SK-N-SH (cell line): ENCODE measurements at regions not wholly inside any gene's neighbourhood (a gene's known extent, or its start where the extent isn't known, plus 50 kb on each side); places are given as distances from the start of the nearest gene placed in this dataset.

Source experiments
- CTCF ChIA-PET: fragments of 300-600, 350-600 bp; formaldehyde crosslinking; extraction: SDS; loops from one replicate; lab custom pipeline; 2021; lab: Yijun Ruan, JAX
- POLR2A ChIA-PET: fragments of 350-600 bp; sonication (Branson Sonifier 250); formaldehyde crosslinking; extraction: SDS; loops from one replicate; lab custom pipeline; 2020; ENCODE audit warnings: antibody characterized with exemption, inconsistent platforms; lab: Yijun Ruan, JAX
- DNase-seq: peaks from one replicate; pipeline ENCODE4 v3.0.0; 2012
- H2AFZ ChIP-seq: fragments of 200-600 bp; sonication (generic); 2 replicates; pipeline ENCODE4 v1.8.1; 2016; ENCODE audit warnings: antibody characterized with exemption, mild to moderate bottlenecking, low read depth
- H3F3A ChIP-seq: fragments of 200-600 bp; sonication (generic); replicated peaks from 2 replicates; pipeline ENCODE3; 2016; ENCODE audit warnings: antibody characterized with exemption, mild to moderate bottlenecking; ENCODE audit not compliant: insufficient read depth
- H3K27ac ChIP-seq, 2 experiments: fragments of 200-500 bp in 1 of 2; fragments of 200-600 bp in 1 of 2; sonication (Bioruptor generic) in 1 of 2; sonication (generic), shearing (Covaris generic) in 1 of 2; 2 replicates each; pipeline versions ENCODE4 v1.5.1 to v1.6.1; 2014 to 2016; ENCODE audit warnings: low read depth in 2 of 2, inconsistent platforms in 1 of 2, low read length in 1 of 2, mild to moderate bottlenecking in 1 of 2, mixed read lengths in 1 of 2
- H3K27me3 ChIP-seq: fragments of 200-600 bp; sonication (generic), shearing (Covaris generic); 2 replicates; pipeline ENCODE4 v1.6.1; 2016; ENCODE audit warnings: mixed run types; ENCODE audit not compliant: insufficient read depth
- H3K36me3 ChIP-seq, 2 experiments: fragments of 200-500 bp in 1 of 2; fragments of 200-600 bp in 1 of 2; sonication (Bioruptor generic) in 1 of 2; sonication (generic) in 1 of 2; replicated peaks in 1 of 2; 2 replicates each; pipeline versions ENCODE3 to v1.5.1; 2014 to 2016; ENCODE audit warnings: low read length in 1 of 2, mild to moderate bottlenecking in 1 of 2; ENCODE audit not compliant: insufficient read depth in 2 of 2, control insufficient read depth in 1 of 2
- H3K4me1 ChIP-seq, 2 experiments: fragments of 200-500 bp in 1 of 2; fragments of 200-600 bp in 1 of 2; sonication (Bioruptor generic) in 1 of 2; sonication (generic), shearing (Covaris generic) in 1 of 2; 2 replicates each; pipeline versions ENCODE4 v1.5.1 to v1.6.1; 2014 to 2016; ENCODE audit warnings: low read depth in 1 of 2, low read length in 1 of 2, mixed run types in 1 of 2; ENCODE audit not compliant: insufficient read depth in 2 of 2, control insufficient read depth in 1 of 2
- H3K4me2 ChIP-seq: fragments of 200-600 bp; sonication (generic), shearing (Covaris generic); 2 replicates; pipeline ENCODE4 v1.6.1; 2017; ENCODE audit warnings: mixed run types
- H3K4me3 ChIP-seq, 2 experiments: fragments of 200-500 bp in 1 of 2; fragments of 200-600 bp in 1 of 2; sonication (Bioruptor generic) in 1 of 2; sonication (generic), shearing (Covaris generic) in 1 of 2; 2 replicates each; pipeline versions ENCODE4 v1.5.1 to v1.8.1; 2014 to 2016; ENCODE audit warnings: low read depth in 2 of 2, inconsistent platforms in 1 of 2, low read length in 1 of 2, mild to moderate bottlenecking in 1 of 2, mixed read lengths in 1 of 2, moderate library complexity in 1 of 2
- H3K79me2 ChIP-seq: fragments of 200-600 bp; sonication (generic); 2 replicates; pipeline ENCODE4 v1.8.1; 2017; ENCODE audit warnings: mild to moderate bottlenecking; ENCODE audit not compliant: insufficient read depth
- H3K9ac ChIP-seq: fragments of 200-600 bp; sonication (generic); 2 replicates; pipeline ENCODE4 v1.6.1; 2017; ENCODE audit warnings: mixed run types
- H3K9me2 ChIP-seq: fragments of 200-600 bp; sonication (generic); 2 replicates; pipeline ENCODE4 v1.6.1; 2017; ENCODE audit warnings: mixed run types
- H3K9me3 ChIP-seq: fragments of 200-600 bp; sonication (generic); 2 replicates; pipeline ENCODE4 v1.6.1; 2017; ENCODE audit warnings: mixed run types, mild to moderate bottlenecking, moderate library complexity
- H4K20me1 ChIP-seq: fragments of 200-600 bp; sonication (generic); 2 replicates; pipeline ENCODE4 v1.6.1; 2017; ENCODE audit warnings: mild to moderate bottlenecking, mixed run types; ENCODE audit not compliant: insufficient read depth
- ELF1 ChIP-seq: IDR thresholded peaks from 2 replicates; pipeline ENCODE4 v1.4.0; 2012
- EZH2phosphoT487 ChIP-seq: fragments of 200-600 bp; sonication (generic); IDR thresholded peaks from 2 replicates; pipeline ENCODE4 v1.6.1; 2017; ENCODE audit warnings: low read depth, mixed run types, mild to moderate bottlenecking, antibody characterized with exemption, moderate library complexity, borderline replicate concordance
- FOXJ3 ChIP-seq: sonication (generic); formaldehyde crosslinking; IDR thresholded peaks from 2 replicates; pipeline ENCODE4 v1.5.1; 2020; ENCODE audit warnings: mild to moderate bottlenecking, missing genetic modification reagents
- FOXM1 ChIP-seq: IDR thresholded peaks from 2 replicates; pipeline ENCODE4 v1.4.0; 2012; ENCODE audit warnings: low read depth, mild to moderate bottlenecking
- GABPA ChIP-seq: IDR thresholded peaks from 2 replicates; pipeline ENCODE4 v1.4.0; 2012; ENCODE audit warnings: low read depth, mild to moderate bottlenecking
- GATA2 ChIP-seq: sonication (generic); formaldehyde crosslinking; IDR thresholded peaks from 2 replicates; pipeline ENCODE4 v1.5.0; 2020; ENCODE audit warnings: mild to moderate bottlenecking, missing genetic modification reagents
- IRF3 ChIP-seq: fragments of 150-350 bp; IDR thresholded peaks from 2 replicates; pipeline ENCODE4 v1.6.1; 2016; ENCODE audit warnings: mild to moderate bottlenecking, low read depth, low read length
- JUND ChIP-seq: IDR thresholded peaks from 2 replicates; pipeline ENCODE4 v1.4.0; 2012
- MAX ChIP-seq: IDR thresholded peaks from 2 replicates; pipeline ENCODE4 v1.4.0; 2012; ENCODE audit warnings: low read depth
- MEF2A ChIP-seq: IDR thresholded peaks from 2 replicates; pipeline ENCODE4 v1.4.0; 2012; ENCODE audit warnings: low read depth, borderline replicate concordance
- PBX3 ChIP-seq: IDR thresholded peaks from 2 replicates; pipeline ENCODE4; 2012
- RCOR1 ChIP-seq: fragments of 150-350 bp; IDR thresholded peaks from 2 replicates; pipeline ENCODE4 v1.6.1; 2017; ENCODE audit warnings: antibody characterized with exemption, low read length
- SIN3A ChIP-seq: IDR thresholded peaks from 2 replicates; pipeline ENCODE4 v1.6.1; 2012; ENCODE audit warnings: low read depth, mild to moderate bottlenecking, low read length, moderate library complexity, borderline replicate concordance
- TCF12 ChIP-seq: IDR thresholded peaks from 2 replicates; pipeline ENCODE4 v1.4.0; 2012
- TEAD4 ChIP-seq: IDR thresholded peaks from 2 replicates; pipeline ENCODE4 v1.4.0; 2012; ENCODE audit warnings: mild to moderate bottlenecking, borderline replicate concordance; ENCODE audit not compliant: insufficient read depth
- WGBS: methylation state at CpG from one replicate; pipeline ENCODE4 v1.1.6; 2017; ENCODE audit warnings: low lambda C conversion rate; 5-methylcytosine and 5-hydroxymethylcytosine counted together
- TF ChIP-seq, protein P1 (sequence below): fragments of 200-600 bp; sonication (generic); IDR thresholded peaks from 2 replicates; pipeline ENCODE4 v1.6.1; 2017; ENCODE audit warnings: antibody characterized with exemption, mild to moderate bottlenecking, moderate library complexity
- TF ChIP-seq, protein P2 (sequence below): fragments of 150-350 bp; IDR thresholded peaks from 2 replicates; pipeline ENCODE4 v1.6.1; 2017; ENCODE audit warnings: antibody characterized with exemption, low read length, low read depth, borderline replicate concordance
- TF ChIP-seq, protein P3 (sequence below): IDR thresholded peaks from 2 replicates; pipeline ENCODE4 v1.6.1; 2012; ENCODE audit warnings: mild to moderate bottlenecking, low read depth, low read length, moderate library complexity

DNA sequence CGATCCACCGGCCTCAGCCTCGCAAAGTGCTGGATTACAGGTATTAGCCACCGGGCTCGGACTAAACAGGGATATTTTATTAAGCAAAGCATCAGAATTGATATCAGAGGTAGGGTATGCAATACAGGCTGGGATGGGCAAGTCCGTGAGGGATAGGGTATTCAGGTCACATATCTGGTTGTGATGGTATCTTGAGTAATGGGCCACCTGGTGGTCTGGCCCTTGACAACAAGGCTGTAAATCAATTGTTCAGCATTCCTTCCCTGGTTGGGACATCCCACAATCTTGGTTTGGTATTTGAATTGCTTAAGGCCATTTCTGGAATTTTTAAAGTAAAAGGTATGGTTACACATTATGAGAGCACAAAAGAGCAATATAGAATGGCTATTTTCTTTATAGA, 1588.0 kb downstream of the SLITRK1 start:
- H3K4me3 ChIP-seq: no peak overlapping the region
- DNase-seq: no peak
- no peak overlapping the region for H2AFZ ChIP-seq
- no peaks in the 10 kb centered on the region for H3K9me2 ChIP-seq
- WGBS: 64% methylated on average over 4 of the region's 6 CpGs
- TF ChIP-seq EZH2phosphoT487 (no peak), GABPA (no peak), IRF3 (no peak)
- ChIA-PET CTCF (no interaction called here), POLR2A (no interaction called here)
- no peaks in the 10 kb centered on the region for H3K27me3 ChIP-seq
- H3K4me2 ChIP-seq: no peak overlapping the region
- H3F3A ChIP-seq: no peaks in the 10 kb centered on the region
- no peak overlapping the region for H3K27ac ChIP-seq
- no peaks in the 10 kb centered on the region for H3K79me2 ChIP-seq
- no peaks in the 10 kb centered on the region for H4K20me1 ChIP-seq
- no peak overlapping the region for H3K9ac ChIP-seq
- no peaks in the 10 kb centered on the region; the same call in 1 of the 2 replicates for H3K9me3 ChIP-seq
- no peaks in the 10 kb centered on the region for H3K4me1 ChIP-seq
- H3K36me3 ChIP-seq: no peaks in the 10 kb centered on the region

- TF ChIP-seq ELF1 (no peak), FOXJ3 (no peak), MAX (no peak), SIN3A (no peak), TCF12 (no peak), JUND (no peak), TEAD4 (no peak), GATA2 (CRISPR knock-in tag) (no peak), EZH2phosphoT487 (no peak), RCOR1 (no peak), IRF3 (no peak), PBX3 (no peak), FOXM1 (no peak), MEF2A (no peak)
- TF ChIP-seq, protein P1, sequence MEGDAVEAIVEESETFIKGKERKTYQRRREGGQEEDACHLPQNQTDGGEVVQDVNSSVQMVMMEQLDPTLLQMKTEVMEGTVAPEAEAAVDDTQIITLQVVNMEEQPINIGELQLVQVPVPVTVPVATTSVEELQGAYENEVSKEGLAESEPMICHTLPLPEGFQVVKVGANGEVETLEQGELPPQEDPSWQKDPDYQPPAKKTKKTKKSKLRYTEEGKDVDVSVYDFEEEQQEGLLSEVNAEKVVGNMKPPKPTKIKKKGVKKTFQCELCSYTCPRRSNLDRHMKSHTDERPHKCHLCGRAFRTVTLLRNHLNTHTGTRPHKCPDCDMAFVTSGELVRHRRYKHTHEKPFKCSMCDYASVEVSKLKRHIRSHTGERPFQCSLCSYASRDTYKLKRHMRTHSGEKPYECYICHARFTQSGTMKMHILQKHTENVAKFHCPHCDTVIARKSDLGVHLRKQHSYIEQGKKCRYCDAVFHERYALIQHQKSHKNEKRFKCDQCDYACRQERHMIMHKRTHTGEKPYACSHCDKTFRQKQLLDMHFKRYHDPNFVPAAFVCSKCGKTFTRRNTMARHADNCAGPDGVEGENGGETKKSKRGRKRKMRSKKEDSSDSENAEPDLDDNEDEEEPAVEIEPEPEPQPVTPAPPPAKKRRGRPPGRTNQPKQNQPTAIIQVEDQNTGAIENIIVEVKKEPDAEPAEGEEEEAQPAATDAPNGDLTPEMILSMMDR: no peak
- TF ChIP-seq, protein P2, sequence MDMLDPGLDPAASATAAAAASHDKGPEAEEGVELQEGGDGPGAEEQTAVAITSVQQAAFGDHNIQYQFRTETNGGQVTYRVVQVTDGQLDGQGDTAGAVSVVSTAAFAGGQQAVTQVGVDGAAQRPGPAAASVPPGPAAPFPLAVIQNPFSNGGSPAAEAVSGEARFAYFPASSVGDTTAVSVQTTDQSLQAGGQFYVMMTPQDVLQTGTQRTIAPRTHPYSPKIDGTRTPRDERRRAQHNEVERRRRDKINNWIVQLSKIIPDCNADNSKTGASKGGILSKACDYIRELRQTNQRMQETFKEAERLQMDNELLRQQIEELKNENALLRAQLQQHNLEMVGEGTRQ: no peak
- TF ChIP-seq, protein P3, sequence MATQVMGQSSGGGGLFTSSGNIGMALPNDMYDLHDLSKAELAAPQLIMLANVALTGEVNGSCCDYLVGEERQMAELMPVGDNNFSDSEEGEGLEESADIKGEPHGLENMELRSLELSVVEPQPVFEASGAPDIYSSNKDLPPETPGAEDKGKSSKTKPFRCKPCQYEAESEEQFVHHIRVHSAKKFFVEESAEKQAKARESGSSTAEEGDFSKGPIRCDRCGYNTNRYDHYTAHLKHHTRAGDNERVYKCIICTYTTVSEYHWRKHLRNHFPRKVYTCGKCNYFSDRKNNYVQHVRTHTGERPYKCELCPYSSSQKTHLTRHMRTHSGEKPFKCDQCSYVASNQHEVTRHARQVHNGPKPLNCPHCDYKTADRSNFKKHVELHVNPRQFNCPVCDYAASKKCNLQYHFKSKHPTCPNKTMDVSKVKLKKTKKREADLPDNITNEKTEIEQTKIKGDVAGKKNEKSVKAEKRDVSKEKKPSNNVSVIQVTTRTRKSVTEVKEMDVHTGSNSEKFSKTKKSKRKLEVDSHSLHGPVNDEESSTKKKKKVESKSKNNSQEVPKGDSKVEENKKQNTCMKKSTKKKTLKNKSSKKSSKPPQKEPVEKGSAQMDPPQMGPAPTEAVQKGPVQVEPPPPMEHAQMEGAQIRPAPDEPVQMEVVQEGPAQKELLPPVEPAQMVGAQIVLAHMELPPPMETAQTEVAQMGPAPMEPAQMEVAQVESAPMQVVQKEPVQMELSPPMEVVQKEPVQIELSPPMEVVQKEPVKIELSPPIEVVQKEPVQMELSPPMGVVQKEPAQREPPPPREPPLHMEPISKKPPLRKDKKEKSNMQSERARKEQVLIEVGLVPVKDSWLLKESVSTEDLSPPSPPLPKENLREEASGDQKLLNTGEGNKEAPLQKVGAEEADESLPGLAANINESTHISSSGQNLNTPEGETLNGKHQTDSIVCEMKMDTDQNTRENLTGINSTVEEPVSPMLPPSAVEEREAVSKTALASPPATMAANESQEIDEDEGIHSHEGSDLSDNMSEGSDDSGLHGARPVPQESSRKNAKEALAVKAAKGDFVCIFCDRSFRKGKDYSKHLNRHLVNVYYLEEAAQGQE: no peak
- TF ChIP-seq, all 33 proteins: peak for 0
- H3K79me2 ChIP-seq: no peaks in the 10 kb centered on the region
- no peaks in the 10 kb centered on the region for H3K9me2 ChIP-seq
- CTCF ChIA-PET: no interaction called here
- no peak overlapping the region for H2AFZ ChIP-seq
- H3K4me3 ChIP-seq: no peak overlapping the region
- H3K27ac ChIP-seq: no peak overlapping the region
- POLR2A ChIA-PET: no interaction called here
- H3K27me3 ChIP-seq: no peaks in the 10 kb centered on the region
- 4% methylated on average over 2 of the region's 2 CpGs for WGBS
- no peaks in the 10 kb centered on the region for H3K36me3 ChIP-seq
- no peaks in the 10 kb centered on the region for H4K20me1 ChIP-seq
- no peak for DNase-seq
- H3K9ac ChIP-seq: no peak overlapping the region
- no peak overlapping the region for H3K4me2 ChIP-seq
- no peaks in the 10 kb centered on the region; the same call in 1 of the 2 replicates for H3K9me3 ChIP-seq
- H3F3A ChIP-seq: no peaks in the 10 kb centered on the region
- no peaks in the 10 kb centered on the region for H3K4me1 ChIP-seq
Measured at GRCh38 chr13:82292334-82292733, 1589.9 kb downstream of the SLITRK1 start.
